ENCODE measurements at regions not wholly inside any gene's neighbourhood (a gene's known extent, or its start where the extent isn't known, plus 50 kb on each side); places are given as distances from the start of the nearest gene placed in this dataset.
A peak's percentile ranks its signal among the peaks of the same experiment; 100 is the strongest.

GRCh38 chr2:146226077-146226476 lies 1618.8 kb upstream of the ACVR2A start:
- no peaks in the 10 kb centered on the region for H3K27me3 ChIP-seq (ENCODE audit: control insufficient read depth, insufficient read depth, low read length)
- TF ChIP-seq CTCF (IDR thresholded peaks at IDR 0.05; ENCODE audit: insufficient read depth, low read length, severe bottlenecking): no peak
- FAIRE-seq: no peak

GRCh38 chr2:146221826-146222225 lies 1623.0 kb upstream of the ACVR2A start:
- FAIRE-seq: no peak

More at GRCh38 chr2:146226077-146226476, 1618.8 kb upstream of the ACVR2A start:
- H3K4me3 ChIP-seq (ENCODE audit: low read depth, low read length): no peak overlapping the region
- no peak for DNase-seq (ENCODE audit: low read depth)
- no peaks in the 10 kb centered on the region for H3K36me3 ChIP-seq (ENCODE audit: control insufficient read depth, insufficient read depth, low read length)

DNA sequence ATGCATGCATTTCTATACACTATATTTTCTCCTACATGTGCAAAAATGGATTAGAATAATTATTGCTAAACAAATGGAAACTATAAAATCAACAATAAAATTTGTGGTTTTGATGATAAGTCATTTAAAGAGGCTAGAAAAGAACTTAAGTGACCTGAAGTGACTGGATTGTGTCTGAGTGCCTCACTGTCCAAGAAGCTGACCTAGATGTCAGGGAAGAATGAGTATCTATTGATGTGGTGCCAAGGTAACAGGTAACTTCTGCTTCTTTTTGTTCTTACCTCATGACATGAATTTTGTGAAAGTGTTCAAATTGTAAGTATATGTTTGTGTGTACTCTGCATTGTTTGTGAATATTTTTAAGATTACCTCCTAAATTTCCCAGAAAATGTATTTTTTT lies 1623.9 kb upstream of the ACVR2A start:
- no peak overlapping the region for H3K4me3 ChIP-seq (ENCODE audit: low read depth, low read length)
- no peaks in the 10 kb centered on the region for H3K27me3 ChIP-seq (ENCODE audit: control insufficient read depth, insufficient read depth, low read length)
- H3K36me3 ChIP-seq (ENCODE audit: control insufficient read depth, insufficient read depth, low read length): no peaks in the 10 kb centered on the region
- TF ChIP-seq CTCF (IDR thresholded peaks at IDR 0.05; ENCODE audit: insufficient read depth, low read length, severe bottlenecking): no peak
- DNase-seq (ENCODE audit: low read depth) (no peak), FAIRE-seq (no peak)

More at GRCh38 chr2:146221826-146222225, 1623.0 kb upstream of the ACVR2A start:
- Histone ChIP-seq H3K27me3 (ENCODE audit: control insufficient read depth, insufficient read depth, low read length) (no peaks in the 10 kb centered on the region), H3K4me3 (ENCODE audit: low read depth, low read length) (no peak overlapping the region), H3K36me3 (ENCODE audit: control insufficient read depth, insufficient read depth, low read length) (no peaks in the 10 kb centered on the region)
- no peak for DNase-seq (ENCODE audit: low read depth)
- no peak for TF ChIP-seq CTCF (IDR thresholded peaks at IDR 0.05; ENCODE audit: insufficient read depth, low read length, severe bottlenecking)

DNA sequence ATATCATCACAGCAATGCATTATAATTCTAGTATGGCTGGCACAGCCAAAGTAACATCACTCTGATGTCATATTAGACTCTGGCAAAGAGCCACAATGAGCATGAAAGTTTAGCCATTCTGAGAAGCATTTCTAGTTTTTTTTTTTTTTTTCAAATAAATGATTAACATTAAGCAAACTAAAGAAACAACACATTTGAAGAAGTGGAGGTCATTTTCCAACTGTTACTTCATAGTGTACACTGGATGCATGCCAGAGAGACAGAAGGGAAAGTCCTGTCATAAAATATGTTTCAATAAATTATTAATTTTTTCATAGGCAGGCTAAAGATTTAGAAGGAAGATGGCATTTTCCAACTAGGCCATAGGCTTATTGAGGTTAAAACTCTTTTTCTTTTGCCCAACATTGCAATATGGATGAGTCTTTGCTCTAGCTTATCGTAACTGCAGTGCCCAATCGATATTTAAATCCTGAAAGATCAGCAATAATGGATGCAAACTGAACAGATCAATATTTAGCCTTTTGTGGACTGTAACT lies 1630.4 kb upstream of the ACVR2A start:
- FAIRE-seq: no peak
- no peak for TF ChIP-seq CTCF (IDR thresholded peaks at IDR 0.05; ENCODE audit: insufficient read depth, low read length, severe bottlenecking)
- Histone ChIP-seq H3K27me3 (ENCODE audit: control insufficient read depth, insufficient read depth, low read length) (no peaks in the 10 kb centered on the region), H3K36me3 (ENCODE audit: control insufficient read depth, insufficient read depth, low read length) (no peaks in the 10 kb centered on the region), H3K4me3 (ENCODE audit: low read depth, low read length) (no peak overlapping the region)
- peak; percentile 2 for DNase-seq (ENCODE audit: low read depth)

GRCh38 chr2:146213674-146214073 lies 1631.2 kb upstream of the ACVR2A start:
- FAIRE-seq (no peak), DNase-seq (ENCODE audit: low read depth) (no peak)
- Histone ChIP-seq H3K4me3 (ENCODE audit: low read depth, low read length) (no peak overlapping the region), H3K27me3 (ENCODE audit: control insufficient read depth, insufficient read depth, low read length) (no peaks in the 10 kb centered on the region), H3K36me3 (ENCODE audit: control insufficient read depth, insufficient read depth, low read length) (no peaks in the 10 kb centered on the region)
- no peak for TF ChIP-seq CTCF (IDR thresholded peaks at IDR 0.05; ENCODE audit: insufficient read depth, low read length, severe bottlenecking)

DNA sequence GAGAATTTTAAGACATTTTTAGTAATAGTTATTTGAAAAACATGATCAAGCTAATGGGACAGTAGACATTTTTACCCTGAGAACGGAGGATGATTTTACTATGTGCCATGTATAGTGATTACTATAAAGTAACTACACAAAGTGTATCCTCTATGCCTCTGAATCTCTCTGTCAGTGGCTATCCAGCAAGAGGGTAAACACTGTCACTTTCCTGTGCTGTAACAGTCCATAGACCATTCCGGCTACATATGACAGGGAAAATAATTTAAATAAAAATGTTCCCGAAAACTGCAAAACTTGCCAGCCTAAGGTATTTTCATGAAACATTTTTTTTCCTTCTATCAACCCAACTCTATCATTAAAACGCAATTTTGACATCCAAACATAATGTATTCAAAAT lies 1632.2 kb upstream of the ACVR2A start:
- no peaks in the 10 kb centered on the region for H3K36me3 ChIP-seq (ENCODE audit: control insufficient read depth, insufficient read depth, low read length)
- DNase-seq (ENCODE audit: low read depth) (no peak), FAIRE-seq (no peak)
- H3K4me3 ChIP-seq (ENCODE audit: low read depth, low read length): no peak overlapping the region
- no peak for TF ChIP-seq CTCF (IDR thresholded peaks at IDR 0.05; ENCODE audit: insufficient read depth, low read length, severe bottlenecking)
- H3K27me3 ChIP-seq (ENCODE audit: control insufficient read depth, insufficient read depth, low read length): no peaks in the 10 kb centered on the region

All from bronchial epithelial cell (primary cell).